Thyroid gland (tissue), 4 donors: ENCODE measurements at regions not wholly inside any gene's neighbourhood (a gene's known extent, or its start where the extent isn't known, plus 50 kb on each side); places are given as distances from the start of the nearest gene placed in this dataset.

Experiments
- POLR2A ChIP-seq, 2 donors: fragments of 450-650 bp; IDR thresholded peaks; one replicate each; pipeline ENCODE4 v1.6.1; 2017; ENCODE audit warnings: antibody characterized with exemption in 2 of 2, mild to moderate bottlenecking in 2 of 2, moderate library complexity in 1 of 2
- TF ChIP-seq, protein P1 (sequence below), 6 experiments: fragments of 200-600 bp in 3 of 6; fragments of 450-650 bp in 3 of 6; sonication (generic) in 3 of 6; IDR thresholded peaks; one replicate each; pipeline ENCODE4 v1.5.1; 2016 to 2019; ENCODE audit warnings: antibody characterized with exemption in 6 of 6, mild to moderate bottlenecking in 2 of 6, inconsistent platforms in 1 of 6, moderate library complexity in 1 of 6

DNA sequence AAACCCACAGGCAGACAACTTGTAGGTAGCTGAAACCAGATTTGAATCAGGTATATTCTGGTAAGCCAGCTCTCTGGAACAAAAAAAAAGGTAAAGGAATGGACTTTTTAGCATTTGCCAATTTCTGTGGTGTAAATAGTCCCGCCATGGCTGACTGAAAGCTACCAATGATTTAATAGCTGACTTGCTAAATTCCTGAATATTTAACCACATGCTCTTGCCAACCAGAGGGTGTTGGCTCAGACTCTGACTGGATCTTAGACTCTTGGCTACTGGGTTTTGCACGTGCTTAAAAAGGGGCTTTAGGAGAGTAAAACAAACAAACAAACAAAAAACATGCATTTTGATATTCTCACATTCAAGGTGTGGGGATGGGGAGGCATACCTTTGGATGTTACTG lies 600.0 kb upstream of the CDH4 start:
- TF ChIP-seq, protein P1, sequence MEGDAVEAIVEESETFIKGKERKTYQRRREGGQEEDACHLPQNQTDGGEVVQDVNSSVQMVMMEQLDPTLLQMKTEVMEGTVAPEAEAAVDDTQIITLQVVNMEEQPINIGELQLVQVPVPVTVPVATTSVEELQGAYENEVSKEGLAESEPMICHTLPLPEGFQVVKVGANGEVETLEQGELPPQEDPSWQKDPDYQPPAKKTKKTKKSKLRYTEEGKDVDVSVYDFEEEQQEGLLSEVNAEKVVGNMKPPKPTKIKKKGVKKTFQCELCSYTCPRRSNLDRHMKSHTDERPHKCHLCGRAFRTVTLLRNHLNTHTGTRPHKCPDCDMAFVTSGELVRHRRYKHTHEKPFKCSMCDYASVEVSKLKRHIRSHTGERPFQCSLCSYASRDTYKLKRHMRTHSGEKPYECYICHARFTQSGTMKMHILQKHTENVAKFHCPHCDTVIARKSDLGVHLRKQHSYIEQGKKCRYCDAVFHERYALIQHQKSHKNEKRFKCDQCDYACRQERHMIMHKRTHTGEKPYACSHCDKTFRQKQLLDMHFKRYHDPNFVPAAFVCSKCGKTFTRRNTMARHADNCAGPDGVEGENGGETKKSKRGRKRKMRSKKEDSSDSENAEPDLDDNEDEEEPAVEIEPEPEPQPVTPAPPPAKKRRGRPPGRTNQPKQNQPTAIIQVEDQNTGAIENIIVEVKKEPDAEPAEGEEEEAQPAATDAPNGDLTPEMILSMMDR (IDR thresholded peaks at IDR 0.05): no peak
- TF ChIP-seq POLR2A (IDR thresholded peaks at IDR 0.05): no peak
